Liver (tissue), 7 donors: ENCODE measurements at regions not wholly inside any gene's neighbourhood (a gene's known extent, or its start where the extent isn't known, plus 50 kb on each side); places are given as distances from the start of the nearest gene placed in this dataset.

Experiments used
- DNase-seq: peaks from one replicate; pipeline ENCODE4 v3.0.0-alpha.2; 2017; ENCODE audit warnings: low spot score
- H3K27ac ChIP-seq, 2 donors: one replicate each; pipeline ENCODE4 v1.7.0; 2013; ENCODE audit warnings: inconsistent platforms in 2 of 2, low read length in 2 of 2, control low read depth in 1 of 2, low read depth in 1 of 2, mild to moderate bottlenecking in 1 of 2
- H3K27me3 ChIP-seq, 4 donors: one replicate each; pipeline versions ENCODE4 v1.6.1 to v1.7.0; 2013; ENCODE audit warnings: low read length in 3 of 4, inconsistent platforms in 1 of 4, mild to moderate bottlenecking in 1 of 4, moderate library complexity in 1 of 4; ENCODE audit not compliant: control insufficient read depth in 4 of 4, insufficient read depth in 4 of 4
- H3K36me3 ChIP-seq, 4 donors: one replicate each; pipeline versions ENCODE4 v1.6.1 to v1.7.0; 2013; ENCODE audit warnings: low read length in 3 of 4, mild to moderate bottlenecking in 3 of 4, low read depth in 1 of 4, moderate library complexity in 1 of 4; ENCODE audit not compliant: control insufficient read depth in 4 of 4, insufficient read depth in 3 of 4
- H3K4me1 ChIP-seq, 4 donors: one replicate each; pipeline versions ENCODE4 v1.6.1 to v1.7.0; 2013; ENCODE audit warnings: low read length in 3 of 4, mild to moderate bottlenecking in 3 of 4, moderate library complexity in 1 of 4; ENCODE audit not compliant: control insufficient read depth in 4 of 4, insufficient read depth in 4 of 4
- H3K4me3 ChIP-seq, 3 donors: one replicate each; pipeline versions ENCODE4 v1.6.1 to v1.7.0; 2013; ENCODE audit warnings: low read length in 3 of 3, control low read depth in 1 of 3, low read depth in 1 of 3, mild to moderate bottlenecking in 1 of 3
- H3K9ac ChIP-seq, 2 donors: one replicate each; pipeline ENCODE4 v1.7.0; 2013; ENCODE audit warnings: low read length in 2 of 2, mild to moderate bottlenecking in 2 of 2, moderate library complexity in 2 of 2, control low read depth in 1 of 2, low read depth in 1 of 2
- H3K9me3 ChIP-seq, 4 donors: one replicate each; pipeline versions ENCODE4 v1.6.1 to v1.7.0; 2013; ENCODE audit warnings: low read length in 3 of 4; ENCODE audit not compliant: control insufficient read depth in 4 of 4
- FOXA1 ChIP-seq: IDR thresholded peaks from 2 replicates; pipeline ENCODE4 v1.6.1; 2016; ENCODE audit warnings: antibody characterized with exemption
- HNF4A ChIP-seq, 2 donors: conservative IDR thresholded peaks; 2 replicates each; pipeline ENCODE4 v1.6.1; 2016; ENCODE audit warnings: antibody characterized with exemption in 2 of 2, mild to moderate bottlenecking in 2 of 2
- NR2F2 ChIP-seq: IDR thresholded peaks from 2 replicates; pipeline ENCODE4 v1.6.1; 2016; ENCODE audit warnings: antibody characterized with exemption
- RAD21 ChIP-seq, 2 donors: IDR thresholded peaks; 2 replicates each; pipeline ENCODE4 v1.6.1; 2016; ENCODE audit warnings: antibody characterized with exemption in 2 of 2, mild to moderate bottlenecking in 2 of 2
- REST ChIP-seq: IDR thresholded peaks from 2 replicates; pipeline ENCODE4 v1.6.1; 2016; ENCODE audit warnings: antibody characterized with exemption, mild to moderate bottlenecking
- SP1 ChIP-seq: IDR thresholded peaks from 2 replicates; pipeline ENCODE4 v1.6.1; 2018; ENCODE audit warnings: antibody characterized with exemption, mild to moderate bottlenecking
- YY1 ChIP-seq: IDR thresholded peaks from 2 replicates; pipeline ENCODE4 v1.6.1; 2016; ENCODE audit warnings: antibody characterized with exemption, mild to moderate bottlenecking
- ZBTB33 ChIP-seq: IDR thresholded peaks from 2 replicates; pipeline ENCODE4 v1.6.1; 2016; ENCODE audit warnings: antibody characterized with exemption
- WGBS: extraction: QIAGEN DNeasy Blood & Tissue Kit; methylation state at CpG from one replicate; pipeline ENCODE4 v1.1.7; 2013; 5-methylcytosine and 5-hydroxymethylcytosine counted together
- donor health status: healthy.
- donor health status: healthy.
- donor health status: healthy.
- donor health status: healthy.

GRCh38 chr11:100557830-100558611, 129.1 kb upstream of the ARHGAP42 start (continued):
- no peak for TF ChIP-seq FOXA1
- no peak for TF ChIP-seq SP1

- Histone ChIP-seq H3K9me3 (no peaks in the 10 kb centered on the region), H3K27ac (no peak overlapping the region), H3K4me3 (no peak overlapping the region), H3K9ac (no peak overlapping the region), H3K4me1 (no peaks in the 10 kb centered on the region), H3K27me3 (peaks cover 0 to 2% (median 0%) of the 10 kb centered on the region in 4 donors), H3K36me3 (no peaks in the 10 kb centered on the region)
- WGBS = 94% methylated on average over 3 of the region's 3 CpGs
- no peak for DNase-seq
- no peak for TF ChIP-seq ZBTB33
- TF ChIP-seq RAD21 (IDR thresholded peaks at IDR 0.05) = no peak
- TF ChIP-seq HNF4A (conservative IDR thresholded peaks at IDR 0.05) = no peak
- TF ChIP-seq YY1 = no peak
- no peak for TF ChIP-seq REST
- no peak for TF ChIP-seq NR2F2
Measured at GRCh38 chr11:100560606-100561005, 126.5 kb upstream of the ARHGAP42 start.

DNA sequence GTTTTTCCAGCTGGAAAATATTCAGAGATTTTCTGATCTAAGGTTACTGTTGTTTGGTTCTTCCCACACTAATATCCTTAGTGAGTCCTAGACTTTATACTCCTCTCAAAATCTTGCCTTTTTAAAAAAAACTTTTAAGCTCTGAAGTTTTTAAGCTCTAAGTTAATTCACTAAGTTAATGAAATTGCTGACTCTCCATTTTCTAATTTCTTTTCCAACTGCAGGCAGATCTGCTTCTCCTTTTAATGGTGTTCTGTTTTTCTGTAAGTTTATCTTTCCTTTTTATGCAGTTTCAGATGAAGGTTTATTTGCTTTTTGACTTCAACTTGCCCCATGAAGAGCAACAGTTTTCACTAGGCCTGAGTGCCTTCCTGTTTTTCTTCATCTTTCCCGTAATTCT, 125.8 kb upstream of the ARHGAP42 start:
- Histone ChIP-seq H3K27me3 (peaks cover 0 to 2% (median 0%) of the 10 kb centered on the region in 4 donors), H3K4me1 (no peaks in the 10 kb centered on the region), H3K36me3 (no peaks in the 10 kb centered on the region), H3K27ac (no peak overlapping the region), H3K9me3 (no peaks in the 10 kb centered on the region), H3K4me3 (no peak overlapping the region), H3K9ac (no peak overlapping the region)
- 9% methylated on average over 1 of the region's 1 CpG for WGBS
- DNase-seq = no peak
- TF ChIP-seq ZBTB33 = no peak
